ENCODE measurements at regions not wholly inside any gene's neighbourhood (a gene's known extent, or its start where the extent isn't known, plus 50 kb on each side); places are given as distances from the start of the nearest gene placed in this dataset.

DNA sequence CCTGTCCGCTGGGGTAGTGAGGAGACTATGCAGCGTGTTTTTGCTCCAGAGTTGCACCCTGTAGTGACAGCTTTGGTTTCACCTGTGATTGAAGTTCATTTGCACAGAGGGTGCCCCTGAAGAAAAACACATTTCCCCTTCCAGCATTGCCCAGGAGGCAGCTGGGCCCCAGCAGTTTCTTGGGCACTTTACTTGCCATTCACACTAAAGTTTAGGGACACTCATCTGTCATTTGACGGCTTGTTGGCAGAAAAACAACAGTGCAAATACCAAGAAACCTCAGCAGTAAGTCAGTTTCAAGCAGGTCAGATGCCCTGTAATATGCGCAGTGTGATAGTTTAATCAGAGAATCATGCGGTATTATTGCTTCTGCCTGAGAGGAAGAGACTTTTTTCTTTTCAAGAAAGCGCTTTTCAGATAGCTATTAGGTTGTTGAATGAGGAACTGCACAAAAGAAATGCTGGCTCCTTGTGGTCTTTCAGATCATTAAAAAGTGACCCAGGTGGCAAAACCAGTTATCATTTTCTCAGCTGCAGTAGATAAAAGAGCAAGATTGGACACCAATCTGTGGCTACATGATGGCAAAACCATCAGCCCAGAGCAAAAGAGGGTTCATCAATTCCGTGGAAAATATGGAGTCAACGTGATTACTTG, 136.2 kb upstream of the PUM3 start:
- DNase-seq, result no peak

DNA sequence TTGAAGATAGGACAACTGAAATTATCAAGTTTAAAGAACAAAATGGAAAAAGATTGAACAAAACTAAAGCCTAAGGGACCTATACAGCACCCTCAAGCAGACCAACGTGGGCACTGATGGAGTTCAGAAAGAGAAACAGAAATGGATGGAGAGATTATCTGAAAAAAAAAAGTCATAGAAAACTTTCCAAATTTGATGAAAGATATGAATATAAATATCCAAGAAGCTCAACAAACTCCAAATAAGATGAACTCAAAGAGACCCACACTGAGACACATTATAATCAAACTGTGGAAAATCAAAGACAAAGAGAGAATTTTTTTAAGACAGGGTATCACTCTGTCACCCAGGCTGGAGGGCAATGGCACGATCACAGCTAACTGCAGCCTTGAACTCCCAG, 128.6 kb upstream of the PUM3 start:
- no peak for DNase-seq

DNA sequence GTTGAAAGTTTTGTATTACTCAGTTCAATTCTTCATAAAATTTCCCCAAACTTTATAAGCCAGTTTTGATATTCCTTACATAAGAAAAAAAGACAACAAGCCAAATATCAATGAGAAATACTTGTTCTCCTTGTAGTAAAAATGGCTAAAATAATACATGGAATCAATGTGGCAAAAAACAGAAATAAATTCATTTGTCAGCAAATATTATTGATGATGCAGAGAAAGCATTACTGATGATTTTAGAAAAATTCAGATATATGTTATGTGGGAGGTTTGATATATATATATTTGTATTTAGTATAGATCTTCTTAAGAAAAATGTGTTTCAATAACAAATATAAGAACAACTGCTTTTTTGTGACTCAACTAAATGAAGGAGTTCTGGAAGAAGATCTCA, 127.0 kb upstream of the PUM3 start:
- DNase-seq, result no peak

DNA sequence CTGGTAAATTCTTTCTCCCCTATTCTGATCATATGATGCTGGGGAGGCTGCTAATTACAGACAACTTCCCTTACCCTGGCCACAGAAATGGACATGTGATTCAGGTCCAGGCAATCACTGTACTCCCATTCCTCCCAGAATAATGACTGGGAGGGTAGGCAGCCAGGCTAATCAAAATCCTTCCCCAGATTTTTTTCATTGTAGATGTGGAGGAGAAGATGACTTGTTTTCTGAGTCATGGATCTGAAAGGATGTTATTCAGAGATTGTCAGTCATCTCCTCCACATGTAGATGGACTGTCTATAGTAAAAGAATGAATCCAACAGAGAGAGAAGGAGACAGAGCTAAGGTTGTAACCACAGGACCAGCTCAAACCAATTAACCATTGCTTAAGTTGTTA, 123.9 kb upstream of the PUM3 start:
- no peak for DNase-seq

DNA sequence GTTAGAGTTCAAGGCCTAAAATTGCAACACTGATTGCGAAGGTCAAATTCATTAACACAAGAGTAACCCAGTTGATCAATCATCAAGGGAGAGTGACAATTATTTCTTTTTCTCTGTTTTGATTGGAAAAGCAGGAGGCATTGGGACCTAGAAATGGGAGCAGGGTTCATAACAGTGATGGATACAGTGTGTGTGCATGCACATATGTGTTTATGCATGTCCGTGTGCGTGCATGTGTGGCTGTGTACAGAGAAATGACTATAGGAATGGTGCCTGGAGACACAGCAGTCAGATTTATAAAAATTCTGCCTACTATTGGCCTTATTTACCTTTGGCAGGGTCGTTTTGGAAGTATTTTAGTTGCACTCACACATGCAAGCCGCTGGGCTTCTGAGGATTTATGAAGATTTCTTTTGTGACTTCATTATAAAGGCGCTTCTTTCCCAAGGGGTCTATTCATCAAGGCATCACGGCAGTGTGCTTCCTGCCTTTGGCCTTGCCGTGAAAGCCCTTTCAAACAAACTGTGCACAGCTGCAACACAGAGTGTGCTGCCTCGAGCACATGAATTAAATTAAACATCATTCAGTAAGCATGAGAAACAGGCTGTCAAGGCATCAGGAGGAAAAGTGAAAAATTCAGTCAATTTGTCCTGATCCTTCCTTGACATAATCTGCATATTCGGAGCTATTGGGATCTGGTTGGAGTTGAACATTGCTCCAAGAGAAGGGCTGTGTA, 122.8 kb upstream of the PUM3 start:
- no peak for DNase-seq

DNA sequence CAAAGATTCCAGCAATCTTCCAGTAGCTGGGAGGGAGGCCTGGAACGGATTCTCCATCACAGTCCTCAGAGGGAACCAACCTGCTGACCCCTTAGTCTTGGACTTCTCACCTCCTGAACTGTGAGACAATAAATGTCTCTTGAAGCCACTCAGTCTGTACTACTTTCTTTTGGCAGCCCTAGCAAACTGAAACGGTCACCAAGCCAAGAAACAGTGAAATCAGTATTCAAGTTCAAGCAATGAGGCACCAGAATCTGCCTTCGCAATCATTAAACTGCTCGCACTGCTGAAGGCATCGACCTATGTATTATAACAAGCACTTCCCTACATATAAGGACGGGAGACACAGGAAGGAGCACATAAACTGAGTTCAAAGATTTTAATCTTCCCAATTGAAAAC, 120.6 kb upstream of the PUM3 start:
- no peak for DNase-seq

DNA sequence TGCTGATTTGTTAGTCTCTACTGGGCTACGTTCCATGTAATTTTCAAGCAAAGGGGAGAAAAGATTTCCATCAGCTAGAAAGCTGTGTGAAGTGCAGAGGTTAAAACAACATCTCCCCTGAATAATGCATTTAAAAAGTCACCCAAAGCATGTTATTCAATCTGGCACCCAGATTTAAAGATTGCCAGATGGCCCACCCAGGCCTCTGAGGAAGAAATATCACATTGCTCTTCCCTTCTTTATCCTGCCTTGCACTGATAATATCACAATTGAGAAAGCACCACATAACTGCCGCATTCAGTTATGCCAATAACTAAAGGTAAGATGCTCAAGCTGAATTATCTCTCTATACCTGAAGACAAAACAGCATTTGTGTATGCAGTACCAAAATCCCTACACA, 119.4 kb upstream of the PUM3 start:
- no peak for DNase-seq

DNA sequence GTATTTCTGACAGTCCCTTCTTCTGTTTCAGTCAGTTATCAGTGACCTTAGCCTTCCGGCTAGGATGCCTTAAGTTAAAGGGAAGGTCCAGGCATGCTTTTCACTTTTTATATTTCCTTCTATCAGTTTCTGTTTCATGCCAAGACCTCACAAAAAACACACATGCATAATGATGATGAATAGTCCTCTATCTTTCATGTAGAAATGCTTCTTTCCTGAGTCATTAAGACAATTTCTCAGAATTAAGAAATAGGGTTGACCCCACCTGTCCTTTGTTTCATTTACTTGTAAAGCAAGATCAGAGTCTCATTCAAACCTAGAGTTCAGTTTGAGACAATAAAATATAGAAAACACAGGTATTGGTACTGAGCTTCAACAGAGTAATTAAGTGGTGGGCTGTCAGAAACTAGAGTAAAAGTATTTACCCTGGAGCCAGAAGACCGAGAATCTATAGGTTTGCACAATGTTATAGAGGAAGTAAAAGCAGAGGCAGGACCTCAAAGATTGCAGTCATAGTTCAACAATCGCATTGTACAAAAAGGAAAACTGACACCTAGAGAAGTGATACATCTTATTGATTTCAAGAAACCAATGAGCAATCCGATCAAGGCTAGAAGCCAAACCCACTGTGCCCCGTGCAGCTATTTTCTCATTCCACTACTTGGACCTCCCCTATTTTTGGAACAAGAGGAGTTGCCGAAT, 118.7 kb upstream of the PUM3 start:
- DNase-seq, result no peak

DNA sequence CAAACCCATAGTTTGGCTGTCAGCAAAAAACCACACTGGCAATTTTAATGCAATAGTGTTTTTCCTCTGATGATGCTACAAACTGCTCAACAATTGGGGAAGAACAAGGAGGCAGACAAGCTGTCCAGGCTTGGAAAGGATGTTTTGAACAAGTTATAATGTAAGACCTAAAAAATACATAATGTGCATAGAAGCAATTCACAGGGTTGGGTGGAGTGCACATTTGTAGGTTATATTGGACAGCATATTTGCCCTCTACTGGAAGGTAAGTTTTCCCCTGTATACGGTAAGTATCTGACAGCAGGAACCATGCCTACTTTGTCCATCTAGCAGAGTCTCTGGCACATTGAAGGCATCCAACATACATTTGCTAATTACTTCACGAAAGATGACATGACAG, 114.3 kb upstream of the PUM3 start:
- DNase-seq, result no peak

DNA sequence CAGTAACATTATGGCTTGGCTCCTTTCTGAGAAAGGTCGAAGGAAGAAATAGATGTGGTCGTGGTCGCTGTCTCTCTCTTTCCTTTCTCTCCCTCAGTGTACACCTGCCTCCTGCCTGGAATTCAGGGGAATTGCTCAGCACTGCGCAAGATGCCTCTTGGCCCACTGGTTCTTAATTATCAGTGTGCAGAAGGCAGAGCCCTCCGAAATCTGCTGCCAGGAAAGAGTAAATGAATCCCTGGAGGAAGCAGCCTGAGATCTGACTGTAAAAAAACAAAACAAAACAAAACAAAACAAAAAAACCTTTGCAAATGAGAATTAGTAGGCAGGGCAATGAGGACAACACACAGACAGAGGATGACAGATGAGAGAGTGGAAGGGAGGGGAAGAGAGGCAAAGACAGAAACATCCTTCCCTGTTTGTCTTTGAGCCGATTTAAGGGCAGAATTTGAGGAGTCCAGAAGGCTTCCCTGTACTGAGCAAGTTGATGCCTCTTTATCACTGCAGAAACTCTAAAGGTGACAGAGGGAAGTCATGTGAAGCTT, 113.8 kb upstream of the PUM3 start:
- no peak for DNase-seq

DNA sequence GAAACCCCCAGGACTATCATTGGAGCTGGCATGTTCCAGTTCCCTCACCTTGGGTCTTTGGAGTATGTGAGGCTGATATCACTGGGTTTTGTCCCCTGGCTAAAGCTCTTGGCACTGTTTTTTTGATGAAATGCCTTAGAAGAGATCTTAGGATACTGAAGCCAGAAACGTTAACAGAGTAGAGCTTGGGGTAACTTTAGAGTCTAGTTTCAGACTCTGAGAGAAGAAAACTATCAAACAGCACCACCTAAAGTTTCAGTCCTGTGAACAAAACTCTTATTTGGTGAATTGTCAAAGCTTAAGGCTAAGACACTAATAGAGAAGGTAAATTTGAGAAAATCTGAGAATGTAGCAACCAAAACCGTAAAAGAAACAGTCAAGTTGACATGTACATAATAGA, 111.7 kb upstream of the PUM3 start:
- no peak for DNase-seq

DNA sequence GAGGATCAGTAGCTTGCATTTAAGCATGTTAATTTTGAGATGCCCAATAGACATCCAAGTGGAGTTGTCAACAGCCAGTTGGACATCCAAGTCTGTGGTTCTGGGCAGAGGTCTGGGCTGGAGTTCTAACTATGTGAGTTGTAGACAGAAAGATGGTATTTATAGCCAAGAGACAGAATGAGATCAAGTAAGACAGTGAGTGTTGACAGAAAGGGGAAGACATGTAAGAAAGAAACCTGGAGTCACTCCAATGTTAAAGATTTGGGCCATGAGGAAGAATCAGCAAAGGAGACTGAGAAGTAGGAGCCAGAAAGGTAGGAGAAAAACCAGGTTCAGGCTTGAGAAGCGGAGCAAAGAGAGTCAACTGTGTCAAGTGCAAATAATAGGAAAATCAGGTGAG, 95.5 kb upstream of the PUM3 start:
- no peak for DNase-seq

DNA sequence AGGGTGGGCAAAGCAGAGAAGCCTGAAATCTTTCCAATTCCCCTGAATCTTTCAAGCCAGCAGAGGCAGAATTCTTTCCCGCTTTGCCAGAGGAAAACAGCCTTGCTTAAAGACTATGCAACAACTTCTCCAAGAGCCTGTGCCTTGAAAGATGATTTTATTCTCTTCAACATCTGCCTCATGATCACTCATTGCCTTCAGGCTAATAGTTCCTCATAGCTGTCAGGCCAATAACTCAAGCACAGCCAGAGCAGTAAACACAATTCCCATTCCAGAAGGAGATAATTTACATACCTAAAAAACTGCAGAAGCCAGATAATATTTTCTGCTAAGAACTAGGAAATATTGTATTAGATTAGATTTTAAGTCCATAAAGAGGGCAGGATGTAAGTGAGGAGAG, 92.3 kb upstream of the PUM3 start:
- no peak for DNase-seq

DNA sequence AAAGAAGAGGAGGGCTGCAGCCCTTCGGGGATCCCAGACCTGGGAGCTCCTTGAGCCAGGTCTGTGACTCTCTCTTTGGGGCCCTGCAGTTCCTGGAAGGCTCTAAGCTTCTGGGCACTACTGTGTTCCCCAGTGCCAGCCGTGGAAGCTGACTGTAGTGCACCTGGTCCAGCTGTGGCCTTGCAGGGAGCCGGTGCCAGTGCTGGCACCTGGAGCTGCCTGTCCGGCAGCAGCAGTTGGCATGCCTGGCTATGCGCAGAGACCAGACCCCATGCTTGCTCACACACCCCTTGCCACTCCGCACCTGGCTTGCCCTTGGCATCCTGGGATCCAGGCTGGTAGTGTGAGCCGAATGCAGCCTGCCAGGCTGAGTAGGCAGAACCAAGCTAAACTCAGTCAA, 91.0 kb upstream of the PUM3 start:
- no peak for DNase-seq

DNA sequence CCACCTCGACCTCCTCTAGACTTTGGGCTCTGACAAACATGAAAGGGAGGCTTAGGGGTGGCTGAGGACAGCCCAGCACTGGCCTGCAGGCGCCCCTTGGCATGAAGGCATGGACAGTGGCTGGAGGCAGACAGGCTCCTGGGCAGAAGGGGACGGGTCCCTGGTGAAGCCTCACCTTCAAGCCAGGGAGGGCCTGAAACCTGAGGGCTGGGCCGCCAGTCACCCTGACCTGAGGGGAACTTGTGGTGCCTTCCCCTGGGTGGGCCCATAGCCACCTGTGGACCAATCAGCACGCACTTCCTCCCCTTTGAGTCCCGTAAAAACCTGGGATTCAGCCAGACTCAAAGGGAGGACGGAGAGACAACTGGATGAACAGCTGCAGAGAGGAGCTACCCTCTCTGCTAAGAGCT, 90.4 kb upstream of the PUM3 start:
- no peak for DNase-seq

DNA sequence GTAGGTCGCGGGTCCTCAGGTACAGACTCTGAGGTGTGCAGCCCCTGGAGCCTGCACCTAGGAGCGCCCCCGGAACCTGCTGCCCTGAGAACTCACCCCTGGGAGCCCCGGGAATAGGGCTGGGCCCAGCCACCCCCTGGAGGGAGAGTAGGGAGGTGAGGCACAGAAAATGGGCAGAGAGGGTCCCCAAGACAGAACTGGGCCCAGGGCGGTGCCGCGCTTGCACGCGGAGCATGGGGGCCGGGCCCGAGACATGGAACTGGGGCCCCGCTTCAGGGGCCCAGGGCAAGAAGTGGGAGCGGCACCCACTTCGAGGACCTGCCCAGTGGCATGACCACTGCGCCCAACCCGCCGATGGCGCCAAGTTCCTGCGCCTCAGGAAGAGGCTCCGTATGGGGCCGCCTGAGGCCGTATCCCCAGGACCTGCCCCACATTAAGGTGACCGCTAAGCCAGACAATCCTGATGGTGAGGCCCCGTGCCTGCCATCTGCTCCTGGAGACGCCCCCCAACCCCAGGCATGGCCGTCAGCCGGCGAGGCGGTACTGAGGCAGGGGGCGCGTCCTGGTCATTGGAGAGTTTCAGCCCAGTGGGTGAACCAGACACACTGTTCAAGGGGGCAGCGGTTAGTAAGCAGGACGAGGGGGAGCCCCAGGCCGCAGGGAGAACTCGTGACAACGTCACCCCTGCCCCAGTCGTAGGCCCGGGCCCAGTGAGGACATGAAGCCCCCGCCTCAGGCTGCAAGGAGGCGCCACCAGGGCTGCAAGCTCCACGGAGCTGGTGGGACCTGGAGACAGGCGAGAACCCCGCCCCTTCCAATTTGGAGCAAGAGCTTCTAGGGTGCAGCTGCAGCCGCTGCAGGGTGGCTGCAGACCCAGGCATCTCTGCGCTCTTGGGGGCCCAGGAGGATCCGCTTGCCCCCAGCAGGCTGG, 89.5 kb upstream of the PUM3 start:
- DNase-seq, result no peak

DNA sequence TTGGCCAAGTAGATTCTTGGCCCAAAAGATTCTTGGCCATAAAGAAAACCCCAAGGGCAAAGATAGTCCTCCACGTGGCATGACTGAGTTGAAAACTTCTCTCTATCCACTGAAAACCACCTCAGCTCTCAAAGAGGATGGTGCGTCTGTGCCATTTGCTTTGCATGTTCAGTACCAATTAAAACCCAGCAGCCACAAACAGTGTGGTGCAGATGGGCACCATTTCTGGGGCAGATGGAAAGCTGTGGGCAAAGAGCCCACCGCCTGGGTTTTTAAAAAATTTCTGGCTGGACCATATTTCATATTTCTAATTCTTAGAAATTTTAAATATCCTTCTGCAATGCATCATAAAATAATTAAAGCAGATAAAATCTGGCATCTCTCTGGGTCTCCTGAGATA, 84.5 kb upstream of the PUM3 start:
- DNase-seq, result no peak

DNA sequence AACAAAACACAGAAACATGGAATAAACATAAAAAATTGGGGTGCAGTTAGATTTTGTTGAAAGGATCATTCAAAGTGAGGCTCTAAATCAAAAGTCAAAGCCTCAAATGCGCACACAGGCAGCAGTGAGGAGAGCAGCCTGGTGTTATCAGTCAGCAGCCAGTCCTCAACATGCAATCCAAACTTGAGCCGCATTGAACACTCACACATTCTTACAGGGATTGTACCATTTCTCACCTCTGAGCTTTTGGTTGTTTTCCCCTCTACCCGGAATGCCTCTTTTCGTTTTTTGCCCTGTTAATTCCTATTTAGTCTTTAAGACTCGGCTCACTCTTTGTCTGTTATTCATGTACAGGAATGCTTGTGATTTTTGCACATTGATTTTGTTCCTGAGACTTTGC, 81.1 kb upstream of the PUM3 start:
- DNase-seq, result no peak

DNA sequence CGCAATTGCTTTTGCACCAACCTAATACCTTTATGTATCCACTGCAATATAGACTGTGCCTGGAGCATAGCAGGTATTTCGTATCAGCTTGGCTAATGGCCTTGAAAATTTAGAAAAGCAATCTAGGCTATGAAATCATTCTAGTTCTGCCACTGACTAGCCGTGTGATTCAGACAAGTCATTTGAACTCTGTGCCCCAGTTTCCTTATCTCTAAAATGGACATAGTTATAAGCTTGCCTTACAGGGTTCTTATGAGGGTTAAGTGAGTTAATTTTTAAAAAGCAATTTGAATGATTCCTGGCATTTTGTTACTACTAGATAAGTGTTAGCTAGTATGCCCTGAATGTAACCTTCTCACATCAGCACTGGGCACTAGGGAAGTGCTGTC, 80.5 kb upstream of the PUM3 start:
- DNase-seq, result no peak

DNA sequence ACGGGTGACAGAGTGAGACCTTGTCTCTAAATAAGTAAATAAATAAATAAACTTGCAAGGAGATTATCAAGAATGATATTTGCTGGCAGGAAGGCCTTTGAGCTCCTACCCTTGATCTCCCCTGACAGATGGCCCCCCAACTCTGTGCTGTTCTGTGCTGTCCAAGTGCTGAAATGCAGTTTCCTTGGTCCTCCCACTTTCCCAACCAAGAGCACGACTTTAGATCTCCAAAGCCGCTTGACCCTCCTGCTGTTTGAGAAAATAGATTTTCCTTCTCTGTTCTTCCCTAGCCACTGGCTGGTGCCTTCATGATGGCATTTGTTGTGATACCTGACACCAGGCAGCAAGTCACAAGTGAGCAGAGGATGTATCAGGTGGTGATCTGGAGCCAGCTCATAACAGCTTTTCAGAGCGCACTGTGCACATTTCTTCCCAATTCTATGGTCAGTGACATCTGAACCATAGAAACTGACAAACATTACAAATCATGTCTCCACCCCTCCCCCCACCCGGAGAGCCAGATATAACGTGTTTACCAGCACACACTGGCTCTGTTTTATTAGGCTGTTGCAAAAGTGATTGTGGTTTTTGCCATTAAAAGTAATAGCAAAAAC, 80.0 kb upstream of the PUM3 start:
- DNase-seq, result no peak

DNA sequence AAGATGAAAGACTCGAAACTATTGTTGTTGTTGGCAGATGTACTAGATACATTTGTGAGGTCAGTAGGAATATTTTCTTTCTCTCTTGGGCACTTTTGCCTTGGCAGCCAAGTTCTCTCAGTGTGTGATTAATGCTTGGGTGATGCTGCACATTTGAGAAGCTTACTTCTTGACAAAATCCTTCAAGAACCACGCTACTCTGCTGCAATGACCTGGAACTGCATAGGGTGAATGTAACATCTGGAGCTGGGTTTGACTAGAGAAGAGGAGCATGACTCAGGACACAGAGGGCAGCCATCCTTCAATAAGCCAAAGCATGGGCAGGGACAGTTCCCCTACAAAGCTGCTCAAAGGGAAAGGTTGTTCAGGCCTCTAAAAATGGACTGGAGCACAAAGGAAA, 75.5 kb upstream of the PUM3 start:
- no peak for DNase-seq

DNA sequence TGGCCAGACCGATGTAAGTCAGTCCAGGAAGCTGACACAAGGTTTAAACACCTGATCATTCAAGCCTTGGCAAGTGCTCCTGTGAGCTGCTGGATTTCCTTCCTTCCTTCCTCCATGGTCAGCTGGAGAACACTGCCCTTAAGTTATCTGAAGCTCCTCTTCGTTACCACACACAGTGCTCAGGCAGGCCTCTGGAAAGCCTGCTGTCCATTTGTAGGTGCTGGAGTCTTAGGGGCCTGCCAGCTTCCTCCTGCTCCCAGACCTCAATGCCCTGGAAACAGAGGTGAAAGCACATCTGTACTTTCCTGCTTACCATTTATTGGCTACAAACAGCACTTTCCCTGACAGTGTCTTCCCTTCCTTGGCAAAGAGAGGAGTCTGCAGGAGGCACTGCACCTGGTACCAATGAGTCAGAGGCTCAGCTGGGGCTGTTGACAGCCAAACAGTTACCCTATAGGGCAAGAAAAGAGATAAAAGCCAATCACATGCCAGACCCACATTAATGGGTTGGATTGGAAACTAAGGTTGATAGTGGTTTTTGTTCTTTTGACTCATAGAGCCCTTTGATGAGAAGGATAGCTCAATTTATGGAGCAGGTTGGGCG, 72.6 kb upstream of the PUM3 start:
- no peak for DNase-seq

Data from NCI-H1436 treated with DMSO at 0.1 percent for 48 hours (cell line).